ENCODE measurements at regions not wholly inside any gene's neighbourhood (a gene's known extent, or its start where the extent isn't known, plus 50 kb on each side); places are given as distances from the start of the nearest gene placed in this dataset.

DNA sequence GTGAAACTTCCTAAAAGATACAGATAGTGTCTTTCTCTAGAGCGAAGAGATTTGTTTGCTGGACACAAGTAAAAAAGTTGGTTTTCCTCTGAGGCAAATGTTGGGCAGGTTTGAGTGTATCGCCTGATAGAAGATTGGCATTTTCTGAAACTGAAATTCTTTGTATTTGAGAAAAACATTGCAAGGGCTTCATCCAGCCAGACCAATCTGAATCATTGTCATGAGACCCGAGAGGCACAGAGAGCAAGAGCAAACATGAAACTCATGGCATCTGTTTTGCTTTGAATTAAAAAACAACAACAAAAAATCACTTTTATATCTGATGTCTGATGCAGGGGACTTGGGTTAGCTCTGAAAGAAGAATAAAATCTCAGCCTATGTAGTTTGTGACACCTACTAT, 379.3 kb upstream of the NCAM2 start:
- Histone ChIP-seq H3K9me3 (replicated peaks; ENCODE audit: control insufficient read depth, insufficient read depth, low read length) (peaks cover 1% of the 10 kb centered on the region), H3K9me1 (replicated peaks; ENCODE audit: control insufficient read depth, extremely low read depth, insufficient read depth, low read length) (no peaks in the 10 kb centered on the region), H3K9ac (replicated peaks; ENCODE audit: extremely low read depth, insufficient read depth, low read length) (no peak overlapping the region), H3K36me3 (ENCODE audit: control insufficient read depth in 2 of 2, extremely low read depth in 1 of 2, insufficient read depth in 2 of 2, low read length in 2 of 2) (no peaks in the 10 kb centered on the region), H3K27ac (ENCODE audit: insufficient read depth, low read depth, low read length) (no peak overlapping the region), H2AFZ (ENCODE audit: low read depth, low read length) (no peak overlapping the region), H3K4me2 (ENCODE audit: insufficient read depth, low read length) (no peak overlapping the region), H3K4me3 (replicated peaks in 1 of 3; ENCODE audit: insufficient read depth in 1 of 3, low read depth in 1 of 3, low read length in 3 of 3) (no peak overlapping the region), H3K27me3 (ENCODE audit: control insufficient read depth in 2 of 2, insufficient read depth in 2 of 2, low read length in 2 of 2) (no peaks in the 10 kb centered on the region), H3K4me1 (ENCODE audit: control insufficient read depth, extremely low read depth, insufficient read depth, low read length) (no peaks in the 10 kb centered on the region), H4K20me1 (replicated peaks; ENCODE audit: control insufficient read depth, extremely low read depth, insufficient read depth, low read length) (no peaks in the 10 kb centered on the region), H3K79me2 (ENCODE audit: control insufficient read depth, insufficient read depth, low read length) (no peaks in the 10 kb centered on the region)
- TF ChIP-seq FOS (IDR thresholded peaks at IDR 0.05; ENCODE audit: borderline replicate concordance, insufficient read depth, low read length): no peak
- TF ChIP-seq POLR2A (IDR thresholded peaks at IDR 0.05; ENCODE audit: low read depth, low read length): no peak
- no peak for TF ChIP-seq POLR2AphosphoS5 (IDR thresholded peaks at IDR 0.05; ENCODE audit: insufficient read depth, low read depth, low read length)
- no peak for TF ChIP-seq JUN (IDR thresholded peaks at IDR 0.05; ENCODE audit: borderline replicate concordance, insufficient read depth, insufficient read length, low read depth)
- TF ChIP-seq CTCF (IDR thresholded peaks at IDR 0.05; ENCODE audit: extremely low read depth in 1 of 2, insufficient read depth in 1 of 2, low read depth in 1 of 2, low read length in 2 of 2): no peak
- no peak for TF ChIP-seq GATA2 (IDR thresholded peaks at IDR 0.05; ENCODE audit: insufficient read depth, insufficient read length, low read depth, low read length)
- no peak for TF ChIP-seq EZH2 (IDR thresholded peaks at IDR 0.05; ENCODE audit: borderline replicate concordance, low read depth, low read length, severe bottlenecking)
- no peak for TF ChIP-seq MYC (IDR thresholded peaks at IDR 0.05; ENCODE audit: low read depth, low read length)
- TF ChIP-seq MAX (IDR thresholded peaks at IDR 0.05; ENCODE audit: insufficient read depth, insufficient read length): no peak
- FAIRE-seq: no peak
- dilution Hi-C loops (cut with MboI; ENCODE audit: extremely low pct_ligation_motif_present, low sequenced_read_pairs) (no loop called here), intact Hi-C loops (cut with micrococcal nuclease) (no loop called here)
- CTCF ChIA-PET: no interaction called here
- DNase-seq (ENCODE audit: low read depth, low spot score): no peak
- POLR2A ChIA-PET: no interaction called here
- no TSS peak for BruUV-seq (replicated peaks)

Measured in endothelial cell of umbilical vein (primary cell).